ENCODE measurements at regions not wholly inside any gene's neighbourhood (a gene's known extent, or its start where the extent isn't known, plus 50 kb on each side); places are given as distances from the start of the nearest gene placed in this dataset.

- TF ChIP-seq CTCF (conservative IDR thresholded peaks at IDR 0.05; ENCODE audit: low read depth, low read length) (no peak), CEBPB (IDR thresholded peaks at IDR 0.05; ENCODE audit: low read depth, low read length) (no peak), RCOR1 (IDR thresholded peaks at IDR 0.05; ENCODE audit: insufficient replicate concordance, low read length) (no peak), MAZ (IDR thresholded peaks at IDR 0.05; ENCODE audit: borderline replicate concordance, low read depth, low read length) (no peak), POLR2A (IDR thresholded peaks at IDR 0.05; ENCODE audit: low read depth, low read length) (no peak)
These were observed 51.3 kb upstream of the KCND2 start for GRCh38 chr7:120221666-120222065.

Data from IMR-90 (cell line).